CD4-positive, alpha-beta T cell treated with Interleukin-4 for 4 hours (primary cell): ENCODE measurements at regions not wholly inside any gene's neighbourhood (a gene's known extent, or its start where the extent isn't known, plus 50 kb on each side); places are given as distances from the start of the nearest gene placed in this dataset.

Source experiments
- DNase-seq: peaks from one replicate; pipeline ENCODE4 v3.0.0-alpha.2; 2020

DNA sequence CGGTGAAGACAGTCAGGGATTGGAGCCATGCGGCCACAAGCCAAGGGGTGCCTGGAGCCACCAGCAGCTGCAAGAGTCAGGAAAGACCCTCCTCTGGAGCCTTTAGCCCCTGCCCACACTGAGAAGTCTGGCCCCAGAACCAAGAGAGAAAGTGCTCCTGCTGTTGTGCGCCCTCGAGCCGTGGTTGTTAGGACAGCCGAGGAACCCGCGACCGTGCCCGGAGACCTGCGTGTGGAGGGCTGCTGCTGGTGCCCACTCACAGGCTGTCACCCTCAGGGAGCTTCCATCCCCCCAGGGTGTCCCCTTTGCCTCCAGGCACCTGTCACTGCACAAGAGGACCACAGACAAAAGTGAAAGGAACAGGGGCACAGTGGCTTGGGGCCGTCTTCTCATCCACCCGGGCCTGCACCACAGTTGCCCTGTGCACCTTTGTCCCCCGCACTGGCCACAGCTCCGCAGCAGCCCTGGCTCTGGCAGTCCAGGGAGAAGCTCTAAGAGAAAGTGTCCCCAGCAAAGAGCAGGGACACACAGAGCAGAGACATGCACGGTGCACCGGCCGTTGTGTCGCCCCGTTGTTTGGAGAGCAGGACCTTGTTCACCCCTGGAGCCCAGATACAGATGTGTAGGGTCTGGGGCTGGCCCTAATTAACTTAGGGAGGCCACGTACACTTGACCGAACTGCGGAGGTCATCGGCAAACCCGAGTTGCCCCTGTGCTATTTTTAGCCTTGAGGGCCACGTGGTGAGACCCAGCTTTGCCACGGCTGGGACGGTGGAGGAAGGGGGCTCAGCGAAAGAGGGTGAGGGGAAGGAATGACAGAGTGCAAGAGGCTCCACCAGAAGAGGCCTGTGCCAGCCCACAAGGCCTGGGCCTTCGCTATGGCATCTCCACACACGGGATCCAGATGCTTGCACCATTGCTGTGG lies 329.2 kb downstream of the C16orf95 start:
- DNase-seq = no peak

GRCh38 chr16:86988920-86989696 lies 328.1 kb downstream of the C16orf95 start:
- DNase-seq = no peak

DNA sequence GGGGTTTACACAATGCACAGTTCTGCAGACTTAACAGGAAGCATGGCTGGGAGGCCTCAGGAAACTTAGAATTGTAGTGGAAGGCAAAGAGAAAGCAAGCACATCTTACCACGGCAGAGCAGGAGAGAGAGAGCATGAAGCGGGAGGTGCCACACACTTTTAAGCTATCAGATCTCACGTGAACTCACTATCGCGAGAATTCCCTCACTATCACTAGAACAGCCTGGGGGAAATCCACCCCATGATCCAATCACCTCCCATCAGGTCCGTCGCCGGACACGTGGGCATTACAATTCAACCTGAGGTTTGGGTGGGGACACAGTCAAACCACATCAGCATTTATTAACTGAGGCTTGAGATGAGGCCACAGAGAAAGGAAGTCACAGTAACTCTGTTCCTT lies 326.7 kb downstream of the C16orf95 start:
- DNase-seq = no peak

- no peak for DNase-seq
Measured at GRCh38 chr16:86991679-86992078, 325.5 kb downstream of the C16orf95 start.

- DNase-seq = no peak
Measured at GRCh38 chr16:86992587-86992986, 324.6 kb downstream of the C16orf95 start.

- DNase-seq = no peak
Measured at GRCh38 chr16:86993426-86994110, 323.6 kb downstream of the C16orf95 start.

DNA sequence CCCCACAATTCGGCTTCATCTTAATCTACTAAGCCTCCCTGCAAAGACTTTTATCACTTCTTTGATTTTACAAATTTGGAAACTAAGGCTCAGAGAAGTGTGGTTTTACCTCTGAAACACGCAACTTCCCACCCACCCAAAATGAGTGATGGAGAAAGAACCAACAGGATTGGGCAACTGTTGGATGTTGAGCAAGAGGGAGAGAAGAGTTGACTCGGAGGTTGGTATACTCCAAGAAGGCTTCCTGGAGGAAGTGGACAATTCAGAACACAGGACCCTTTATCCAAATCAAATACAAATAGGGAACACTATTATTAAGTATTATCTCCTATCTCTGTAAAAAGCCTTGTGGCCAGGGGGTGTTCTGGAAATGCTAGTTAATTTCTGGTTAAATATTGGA lies 323.0 kb downstream of the C16orf95 start:
- DNase-seq = no peak

DNA sequence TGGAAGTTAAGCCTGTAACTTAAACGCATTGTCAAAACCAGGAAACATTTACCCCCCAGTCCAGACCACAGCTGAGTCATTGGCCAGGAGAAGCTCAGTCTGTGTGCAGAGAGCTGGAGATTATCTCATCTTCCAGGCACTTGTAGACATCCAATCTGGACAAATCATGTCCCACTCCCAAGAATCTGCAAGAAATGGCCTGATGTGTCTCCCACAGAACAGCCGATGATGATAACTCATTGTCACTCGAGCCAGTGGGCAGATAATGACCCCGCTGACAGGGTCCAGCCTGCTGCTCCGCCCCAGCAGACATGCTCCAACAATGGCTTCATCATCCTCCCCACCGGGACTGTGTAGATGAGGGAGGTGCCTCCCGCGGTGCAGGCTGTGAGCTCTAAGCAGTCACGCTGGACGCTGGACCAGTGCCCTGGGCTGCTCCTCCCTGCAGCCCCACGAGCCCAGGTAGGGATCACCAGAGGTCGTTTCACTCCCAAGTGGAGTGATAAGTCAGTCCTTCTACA lies 322.5 kb downstream of the C16orf95 start:
- DNase-seq = no peak

GRCh38 chr16:86995456-86995855 lies 321.7 kb downstream of the C16orf95 start:
- no peak for DNase-seq

- DNase-seq = no peak
Measured at GRCh38 chr16:86996081-86996480, 321.1 kb downstream of the C16orf95 start.

- no peak for DNase-seq
Measured at GRCh38 chr16:86997058-86997457, 320.1 kb downstream of the C16orf95 start.

DNA sequence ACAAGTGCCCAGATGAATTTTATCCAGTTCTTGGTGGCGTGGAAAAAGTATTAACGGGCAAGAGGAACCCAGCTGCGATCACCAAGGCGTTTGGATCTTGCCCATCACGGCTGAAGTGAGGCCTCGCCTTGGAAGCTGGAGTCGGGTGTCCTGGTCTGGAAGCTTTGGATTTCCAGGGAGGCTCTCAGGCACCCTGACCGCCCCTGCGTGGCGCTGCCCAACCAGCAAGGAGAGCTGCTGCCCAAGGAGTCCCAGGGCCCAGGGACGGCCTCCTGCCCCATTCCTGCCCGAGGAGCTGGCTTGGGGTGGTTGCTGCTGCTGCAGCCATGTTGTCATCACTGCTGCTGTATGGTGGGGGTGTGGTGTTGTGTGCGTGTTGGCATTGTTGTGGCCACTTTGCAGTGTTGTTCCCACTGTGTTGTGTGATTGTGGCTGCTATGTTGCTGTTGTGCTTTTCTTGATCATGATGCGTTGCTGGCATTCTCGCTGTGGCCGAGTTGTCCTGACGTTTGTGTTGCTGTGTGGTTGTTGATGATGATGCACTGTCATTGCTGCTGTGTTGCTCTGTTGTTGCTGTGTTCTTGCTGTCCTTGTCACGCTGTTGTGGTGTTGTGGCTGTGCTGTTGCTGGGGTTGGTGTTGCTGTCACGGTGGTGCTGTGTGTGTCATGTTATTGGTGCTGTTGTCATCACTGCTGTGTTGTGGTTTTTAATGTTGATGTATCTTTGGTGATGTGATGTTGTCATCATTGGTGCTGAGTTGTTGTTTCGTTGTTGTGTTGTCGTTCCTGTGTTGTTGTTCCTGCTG lies 318.8 kb downstream of the C16orf95 start:
- no peak for DNase-seq

- DNase-seq = no peak
Measured at GRCh38 chr16:87000001-87000400, 317.2 kb downstream of the C16orf95 start.

DNA sequence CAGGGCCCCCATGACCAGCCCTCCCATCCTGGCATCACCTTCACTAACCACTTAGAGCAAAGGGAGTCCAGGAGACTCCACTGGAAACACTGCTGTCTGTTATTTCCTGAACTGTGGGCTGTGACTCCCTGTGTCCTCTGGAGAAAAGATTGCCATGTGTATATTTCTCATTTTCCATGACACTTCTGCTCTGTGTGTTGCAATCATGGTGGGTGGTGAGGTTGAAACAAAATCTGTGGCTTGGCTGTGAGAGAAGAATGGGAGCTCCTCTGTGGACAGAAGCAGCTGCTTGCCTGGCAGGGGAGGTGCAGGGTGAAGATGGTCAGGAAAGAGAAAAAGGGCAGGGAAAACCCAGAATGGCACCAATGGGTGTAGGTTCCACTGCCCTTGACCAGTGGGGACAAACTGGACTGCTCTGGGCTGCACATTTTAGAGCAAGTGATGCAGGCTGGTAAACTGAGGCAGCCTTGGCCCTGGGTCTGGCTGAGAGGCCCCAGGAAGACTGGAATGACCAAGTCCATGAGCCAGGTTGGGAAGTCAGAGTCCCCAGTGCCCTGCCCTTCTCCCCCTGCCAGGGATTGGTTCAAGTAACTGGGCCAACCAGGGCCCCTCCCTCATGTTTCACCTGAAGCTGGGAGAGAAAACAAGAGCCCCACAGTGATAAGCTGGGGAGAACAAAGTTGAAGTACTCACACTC lies 314.3 kb downstream of the C16orf95 start:
- DNase-seq = no peak

DNA sequence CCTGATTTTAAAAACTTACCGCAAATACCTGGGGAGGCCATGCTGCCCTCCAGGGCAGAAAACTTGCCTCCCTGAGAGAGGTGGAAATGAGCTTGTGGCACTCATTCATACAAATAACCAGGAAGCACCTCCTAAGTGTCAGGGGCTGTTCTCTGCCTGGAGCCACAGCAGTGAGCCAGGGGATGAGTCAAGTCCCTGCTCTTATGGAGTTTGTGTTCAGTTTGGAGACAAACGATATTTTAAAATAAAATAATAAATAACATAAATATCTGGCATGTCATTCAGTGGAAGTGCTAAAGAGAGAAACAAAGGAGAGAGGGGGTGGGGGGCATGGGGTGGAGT lies 313.8 kb downstream of the C16orf95 start:
- DNase-seq = no peak

- DNase-seq = no peak
Measured at GRCh38 chr16:87006021-87006420, 311.2 kb downstream of the C16orf95 start.

GRCh38 chr16:87006789-87007745 lies 310.1 kb downstream of the C16orf95 start:
- DNase-seq = no peak

DNA sequence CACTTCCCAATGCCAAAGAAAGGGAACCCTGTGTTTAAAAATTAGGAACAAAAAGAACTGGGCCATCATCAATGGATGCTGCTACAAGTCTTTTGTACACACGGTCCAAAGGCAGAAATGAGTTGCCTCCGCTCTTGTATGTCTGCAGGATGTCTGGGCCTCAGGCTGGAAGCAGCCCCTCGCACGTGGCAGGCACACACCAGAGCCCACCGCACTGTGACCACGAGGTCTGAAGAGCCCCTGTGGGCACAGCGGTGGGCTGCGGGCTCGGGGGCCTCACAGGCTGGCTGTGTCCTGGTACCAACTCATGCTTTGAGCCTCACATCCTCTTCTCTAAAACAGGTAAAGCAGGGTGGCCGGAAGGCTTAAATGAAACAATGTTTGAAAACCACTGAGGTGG lies 309.3 kb downstream of the C16orf95 start:
- no peak for DNase-seq

- no peak for DNase-seq
Measured at GRCh38 chr16:87008664-87009063, 308.5 kb downstream of the C16orf95 start.
